ENCODE measurements at regions not wholly inside any gene's neighbourhood (a gene's known extent, or its start where the extent isn't known, plus 50 kb on each side); places are given as distances from the start of the nearest gene placed in this dataset.

- Histone ChIP-seq H3K27me3 (replicated peaks in 1 of 2; ENCODE audit: control insufficient read depth in 2 of 2, insufficient read depth in 2 of 2, low read length in 1 of 2) (no peaks in the 10 kb centered on the region), H3K9ac (ENCODE audit: control insufficient read depth, insufficient read depth, low read length) (no peak overlapping the region), H3K27ac (ENCODE audit: control insufficient read depth, insufficient read depth) (no peak overlapping the region), H3K4me1 (ENCODE audit: control insufficient read depth, insufficient read depth, low read length) (no peaks in the 10 kb centered on the region), H3K9me3 (replicated peaks; ENCODE audit: control insufficient read depth, insufficient read depth, low read length) (no peaks in the 10 kb centered on the region), H3K36me3 (ENCODE audit: control insufficient read depth in 2 of 2, insufficient read depth in 2 of 2, low read length in 1 of 2) (no peaks in the 10 kb centered on the region), H3K4me2 (ENCODE audit: control insufficient read depth, insufficient read depth) (no peak overlapping the region), H4K20me1 (ENCODE audit: control insufficient read depth, insufficient read depth) (no peaks in the 10 kb centered on the region), H2AFZ (ENCODE audit: control insufficient read depth, low read depth, low read length) (no peak overlapping the region), H3K4me3 (no peak overlapping the region), H3K79me2 (ENCODE audit: control insufficient read depth, insufficient read depth, low read length) (no peaks in the 10 kb centered on the region)
- in situ Hi-C loops (cut with MboI) (no loop called here), intact Hi-C loops (cut with micrococcal nuclease; ENCODE audit: unreplicated experiment) (no loop called here)
- 29% methylated on average over 2 of the region's 2 CpGs for WGBS (ENCODE audit: insufficient coverage, insufficient replicate concordance, low lambda C conversion rate, missing lambda C conversion rate)
- SMC1A ChIA-PET (ENCODE audit: uncharacterized antibody, unreplicated experiment), result no interaction called here
- DNase-seq (ENCODE audit: low read depth, low spot score) (no peak), FAIRE-seq (no peak), ATAC-seq (no peak)
- no peak for TF ChIP-seq MXI1 (IDR thresholded peaks at IDR 0.05; ENCODE audit: low read depth, low read length)
- TF ChIP-seq LARP7 (IDR thresholded peaks at IDR 0.05), result no peak
- TF ChIP-seq PRDM15 (CRISPR knock-in tag; IDR thresholded peaks at IDR 0.05), result no peak
- POLR2A ChIA-PET, result no interaction called here
- RAD21 ChIA-PET (ENCODE audit: unreplicated experiment), result no interaction called here
- CTCF ChIA-PET, result no interaction called here
- no TSS peak for BruUV-seq (replicated peaks)
Observed at GRCh38 chr2:116340690-116341089, 1473.8 kb upstream of the DDX18 start.

- H4K20me1 ChIP-seq (ENCODE audit: control insufficient read depth, insufficient read depth), result no peaks in the 10 kb centered on the region
- CTCF ChIA-PET, result no interaction called here
- SMC1A ChIA-PET (ENCODE audit: uncharacterized antibody, unreplicated experiment), result no interaction called here
- RAD21 ChIA-PET (ENCODE audit: unreplicated experiment), result no interaction called here
- no peak overlapping the region for H3K9ac ChIP-seq (ENCODE audit: control insufficient read depth, insufficient read depth, low read length)
- intact Hi-C loops (cut with micrococcal nuclease; ENCODE audit: unreplicated experiment), result no loop called here
- no peaks in the 10 kb centered on the region for H3K79me2 ChIP-seq (ENCODE audit: control insufficient read depth, insufficient read depth, low read length)
- H3K9me3 ChIP-seq (replicated peaks; ENCODE audit: control insufficient read depth, insufficient read depth, low read length), result no peaks in the 10 kb centered on the region
- TF ChIP-seq CHD2 (IDR thresholded peaks at IDR 0.05; ENCODE audit: borderline replicate concordance, low read depth, low read length), result no peak
- no peak overlapping the region for H3K4me3 ChIP-seq
- no peaks in the 10 kb centered on the region for H3K36me3 ChIP-seq (ENCODE audit: control insufficient read depth in 2 of 2, insufficient read depth in 2 of 2, low read length in 1 of 2)
- no peaks in the 10 kb centered on the region for H3K4me1 ChIP-seq (ENCODE audit: control insufficient read depth, insufficient read depth, low read length)
- no peaks in the 10 kb centered on the region for H3K27me3 ChIP-seq (replicated peaks in 1 of 2; ENCODE audit: control insufficient read depth in 2 of 2, insufficient read depth in 2 of 2, low read length in 1 of 2)
- FAIRE-seq, result no peak
- no TSS peak for BruUV-seq (replicated peaks)
- 12% methylated on average over 6 of the region's 6 CpGs for WGBS (ENCODE audit: insufficient coverage, insufficient replicate concordance, low lambda C conversion rate, missing lambda C conversion rate)
- no peak overlapping the region for H2AFZ ChIP-seq (ENCODE audit: control insufficient read depth, low read depth, low read length)
- POLR2A ChIA-PET, result no interaction called here
- no peak overlapping the region for H3K27ac ChIP-seq (ENCODE audit: control insufficient read depth, insufficient read depth)
- no peak for DNase-seq (ENCODE audit: low read depth, low spot score)
- in situ Hi-C loops (cut with MboI), result no loop called here
- no peak overlapping the region for H3K4me2 ChIP-seq (ENCODE audit: control insufficient read depth, insufficient read depth)
- ATAC-seq, result no peak
Observed at GRCh38 chr2:116366212-116366611, 1448.3 kb upstream of the DDX18 start.

Data from GM12878 (cell line).